HEK293 (cell line): ENCODE measurements at regions not wholly inside any gene's neighbourhood (a gene's known extent, or its start where the extent isn't known, plus 50 kb on each side); places are given as distances from the start of the nearest gene placed in this dataset.

Experiments
- GLI4 ChIP-seq: fragments of 450-650 bp; formaldehyde crosslinking; IDR thresholded peaks from 2 replicates; pipeline ENCODE4 v1.5.1; 2016; ENCODE audit warnings: missing biosample characterization, missing genetic modification characterization
- MYNN ChIP-seq: fragments of 450-650 bp; formaldehyde crosslinking; IDR thresholded peaks from 2 replicates; pipeline ENCODE4 v1.5.1; 2016; ENCODE audit warnings: missing biosample characterization, missing genetic modification characterization, borderline replicate concordance
- ZBTB7A ChIP-seq: fragments of 450-650 bp; formaldehyde crosslinking; IDR thresholded peaks from 2 replicates; pipeline ENCODE4 v1.5.1; 2016; ENCODE audit warnings: low read depth, missing biosample characterization, missing genetic modification characterization
- ZNF704 ChIP-seq: fragments of 450-650 bp; formaldehyde crosslinking; IDR thresholded peaks from 2 replicates; pipeline ENCODE4 v1.5.1; 2016; ENCODE audit warnings: missing biosample characterization, missing genetic modification characterization
- TF ChIP-seq, protein P1 (sequence below): fragments of 450-650 bp; formaldehyde crosslinking; IDR thresholded peaks from 2 replicates; pipeline ENCODE4 v1.5.1; 2016; ENCODE audit warnings: missing biosample characterization, missing genetic modification characterization
- TF ChIP-seq, protein P2 (sequence below): fragments of 450-650 bp; formaldehyde crosslinking; IDR thresholded peaks from 2 replicates; pipeline ENCODE4 v1.5.1; 2016; ENCODE audit warnings: missing biosample characterization, missing genetic modification characterization

GRCh38 chr2:228432116-228432515 is 250.6 kb upstream of the SPHKAP start:
- TF ChIP-seq GLI4 (tag by site-specific recombination) (no peak), MYNN (tag by site-specific recombination) (no peak), ZBTB7A (tag by site-specific recombination) (no peak), ZNF704 (no peak)
- TF ChIP-seq, protein P1, sequence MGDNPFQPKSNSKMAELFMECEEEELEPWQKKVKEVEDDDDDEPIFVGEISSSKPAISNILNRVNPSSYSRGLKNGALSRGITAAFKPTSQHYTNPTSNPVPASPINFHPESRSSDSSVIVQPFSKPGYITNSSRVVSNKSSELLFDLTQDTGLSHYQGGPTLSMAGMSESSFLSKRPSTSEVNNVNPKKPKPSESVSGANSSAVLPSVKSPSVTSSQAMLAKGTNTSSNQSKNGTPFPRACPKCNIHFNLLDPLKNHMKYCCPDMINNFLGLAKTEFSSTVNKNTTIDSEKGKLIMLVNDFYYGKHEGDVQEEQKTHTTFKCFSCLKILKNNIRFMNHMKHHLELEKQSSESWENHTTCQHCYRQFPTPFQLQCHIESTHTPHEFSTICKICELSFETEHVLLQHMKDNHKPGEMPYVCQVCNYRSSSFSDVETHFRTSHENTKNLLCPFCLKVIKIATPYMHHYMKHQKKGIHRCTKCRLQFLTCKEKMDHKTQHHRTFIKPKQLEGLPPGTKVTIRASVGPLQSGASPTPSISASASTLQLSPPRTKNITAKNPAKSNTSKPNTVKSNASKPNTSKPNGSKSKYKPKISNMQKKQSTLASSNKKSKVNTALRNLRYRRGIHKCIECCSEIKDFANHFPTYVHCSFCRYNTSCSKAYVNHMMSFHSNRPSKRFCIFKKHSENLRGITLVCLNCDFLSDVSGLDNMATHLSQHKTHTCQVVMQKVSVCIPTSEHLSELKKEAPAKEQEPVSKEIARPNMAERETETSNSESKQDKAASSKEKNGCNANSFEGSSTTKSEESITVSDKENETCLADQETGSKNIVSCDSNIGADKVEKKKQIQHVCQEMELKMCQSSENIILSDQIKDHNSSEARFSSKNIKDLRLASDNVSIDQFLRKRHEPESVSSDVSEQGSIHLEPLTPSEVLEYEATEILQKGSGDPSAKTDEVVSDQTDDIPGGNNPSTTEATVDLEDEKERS (tag by site-specific recombination): no peak
- TF ChIP-seq, protein P2, sequence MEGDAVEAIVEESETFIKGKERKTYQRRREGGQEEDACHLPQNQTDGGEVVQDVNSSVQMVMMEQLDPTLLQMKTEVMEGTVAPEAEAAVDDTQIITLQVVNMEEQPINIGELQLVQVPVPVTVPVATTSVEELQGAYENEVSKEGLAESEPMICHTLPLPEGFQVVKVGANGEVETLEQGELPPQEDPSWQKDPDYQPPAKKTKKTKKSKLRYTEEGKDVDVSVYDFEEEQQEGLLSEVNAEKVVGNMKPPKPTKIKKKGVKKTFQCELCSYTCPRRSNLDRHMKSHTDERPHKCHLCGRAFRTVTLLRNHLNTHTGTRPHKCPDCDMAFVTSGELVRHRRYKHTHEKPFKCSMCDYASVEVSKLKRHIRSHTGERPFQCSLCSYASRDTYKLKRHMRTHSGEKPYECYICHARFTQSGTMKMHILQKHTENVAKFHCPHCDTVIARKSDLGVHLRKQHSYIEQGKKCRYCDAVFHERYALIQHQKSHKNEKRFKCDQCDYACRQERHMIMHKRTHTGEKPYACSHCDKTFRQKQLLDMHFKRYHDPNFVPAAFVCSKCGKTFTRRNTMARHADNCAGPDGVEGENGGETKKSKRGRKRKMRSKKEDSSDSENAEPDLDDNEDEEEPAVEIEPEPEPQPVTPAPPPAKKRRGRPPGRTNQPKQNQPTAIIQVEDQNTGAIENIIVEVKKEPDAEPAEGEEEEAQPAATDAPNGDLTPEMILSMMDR (tag by site-specific recombination): no peak
